Pulmonary artery endothelial cell (primary cell): ENCODE measurements at regions not wholly inside any gene's neighbourhood (a gene's known extent, or its start where the extent isn't known, plus 50 kb on each side); places are given as distances from the start of the nearest gene placed in this dataset.
"Not testable (repeated sequence)": the region's sequence is repeated elsewhere in the genome, so short reads cannot be mapped to it uniquely, and the experiment has no call there.

ENCODE experiments used
- DNase-seq: peaks from one replicate; pipeline ENCODE4 v3.0.0-alpha.2; 2011; ENCODE audit warnings: low read depth, low spot score

DNA sequence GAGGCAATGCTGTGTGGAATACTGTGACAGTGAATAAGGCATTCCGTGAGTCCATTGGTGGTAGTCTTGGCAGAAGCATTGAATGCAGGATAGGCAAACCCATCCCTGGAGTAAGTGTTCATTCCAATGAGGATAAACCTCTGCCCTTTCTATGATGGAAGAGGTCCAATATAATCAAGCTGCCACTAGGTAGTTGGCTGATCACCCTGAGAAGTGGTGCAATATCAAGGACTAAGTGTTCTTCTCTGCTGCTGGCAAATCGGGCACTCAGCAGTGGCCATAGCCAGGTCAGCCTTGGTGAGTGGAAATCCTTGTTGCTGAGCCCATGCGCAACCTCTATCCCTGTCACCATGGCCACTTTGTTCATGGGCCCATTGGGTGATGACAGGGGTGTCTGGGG lies 70.1 kb downstream of the FBXO4 start:
- DNase-seq = no peak

- no peak for DNase-seq
These were observed 76.6 kb downstream of the FBXO4 start for GRCh38 chr5:42001673-42002072.

DNA sequence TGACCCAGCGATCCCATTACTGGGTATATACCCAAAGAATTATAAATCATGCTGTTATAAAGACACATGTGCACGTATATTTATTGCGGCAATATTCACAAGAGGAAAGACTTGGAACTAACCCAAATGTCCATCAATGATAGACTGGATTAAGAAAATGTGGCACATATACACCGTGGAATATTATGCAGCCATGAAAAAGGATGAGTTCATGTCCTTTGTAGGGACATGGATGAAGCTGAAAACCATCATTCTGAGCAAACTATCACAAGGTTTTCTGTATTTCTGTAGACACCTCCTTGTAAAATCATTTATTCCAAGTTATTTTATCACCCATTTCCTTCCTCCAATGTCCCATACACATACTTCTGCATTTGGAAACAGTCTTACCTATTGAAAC lies 78.8 kb downstream of the FBXO4 start:
- not testable (repeated sequence) for DNase-seq

GRCh38 chr5:42005561-42006153 lies 80.6 kb downstream of the FBXO4 start:
- DNase-seq = no peak

GRCh38 chr5:42013561-42013960 lies 88.5 kb downstream of the FBXO4 start:
- DNase-seq = no peak

- DNase-seq = no peak
These were observed 90.2 kb downstream of the FBXO4 start for GRCh38 chr5:42015254-42015653.

- DNase-seq = no peak
These were observed 90.6 kb downstream of the FBXO4 start for GRCh38 chr5:42015681-42016080.

- DNase-seq = no peak
These were observed 95.9 kb downstream of the FBXO4 start for GRCh38 chr5:42020788-42021530.

- DNase-seq = no peak
These were observed 96.8 kb downstream of the FBXO4 start for GRCh38 chr5:42021923-42022322.

GRCh38 chr5:42022383-42022972 lies 97.4 kb downstream of the FBXO4 start:
- no peak for DNase-seq

GRCh38 chr5:42026446-42026845 lies 101.4 kb downstream of the FBXO4 start:
- DNase-seq = no peak

- no peak for DNase-seq
These were observed 107.1 kb downstream of the FBXO4 start for GRCh38 chr5:42032137-42032536.

GRCh38 chr5:42035526-42035925 lies 110.4 kb downstream of the FBXO4 start:
- no peak for DNase-seq

GRCh38 chr5:42036379-42036778 lies 111.3 kb downstream of the FBXO4 start:
- DNase-seq = no peak

GRCh38 chr5:42037379-42037932 lies 112.4 kb downstream of the FBXO4 start:
- no peak for DNase-seq

- no peak for DNase-seq
These were observed 118.3 kb downstream of the FBXO4 start for GRCh38 chr5:42043400-42043799.

- no peak for DNase-seq
These were observed 132.2 kb downstream of the FBXO4 start for GRCh38 chr5:42057254-42057690.

DNA sequence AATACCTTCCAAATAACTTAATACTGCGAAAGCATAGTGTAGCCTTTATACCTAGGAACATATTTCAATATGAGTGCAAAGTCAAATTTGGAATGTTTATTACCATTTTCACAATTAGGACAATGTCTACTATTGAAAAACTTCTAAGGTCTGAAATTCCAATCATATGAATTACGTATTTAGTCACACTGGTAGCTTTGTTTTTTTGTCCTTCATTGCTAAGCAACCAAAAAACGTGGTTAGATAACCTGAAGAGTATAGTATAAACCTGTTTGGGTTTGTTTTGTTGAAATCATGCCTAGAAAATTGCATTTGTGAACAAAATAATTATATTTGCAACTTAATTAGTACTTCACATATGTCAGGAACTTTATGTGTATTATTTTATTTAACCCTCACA lies 134.2 kb downstream of the FBXO4 start:
- DNase-seq = no peak

GRCh38 chr5:42059778-42060464 lies 134.8 kb downstream of the FBXO4 start:
- DNase-seq = no peak

DNA sequence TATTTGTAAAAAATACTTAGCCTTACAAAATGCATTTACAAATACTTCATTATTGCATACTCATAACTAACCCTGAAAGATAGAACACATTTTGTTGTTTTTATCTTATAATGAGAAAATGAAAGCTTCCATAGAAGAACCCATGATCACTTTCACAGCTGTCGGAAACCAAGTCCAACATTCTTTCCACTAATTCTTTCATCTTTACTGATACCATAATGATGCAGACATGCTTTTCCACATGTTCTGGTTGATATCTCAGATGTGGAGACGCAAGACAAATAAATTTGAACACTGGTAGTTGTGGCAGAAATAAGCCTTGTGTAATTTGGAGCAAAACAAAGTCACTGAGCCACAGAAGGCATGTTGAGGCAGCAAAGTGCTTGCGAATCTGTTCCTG lies 136.0 kb downstream of the FBXO4 start:
- no peak for DNase-seq

- no peak for DNase-seq
These were observed 139.7 kb downstream of the FBXO4 start for GRCh38 chr5:42064821-42065220.

GRCh38 chr5:42066131-42066530 lies 141.1 kb downstream of the FBXO4 start:
- DNase-seq = no peak
